NB4 (cell line): ENCODE measurements at regions not wholly inside any gene's neighbourhood (a gene's known extent, or its start where the extent isn't known, plus 50 kb on each side); places are given as distances from the start of the nearest gene placed in this dataset.

Experiments
- DNase-seq: peaks from one replicate; pipeline ENCODE4 v3.0.0; 2010; ENCODE audit warnings: low read depth
- H3K4me3 ChIP-seq: one replicate; pipeline ENCODE4 v1.5.1; 2011; ENCODE audit warnings: mild to moderate bottlenecking, low read depth, low read length, moderate library complexity
- CTCF ChIP-seq: IDR thresholded peaks from one replicate; pipeline ENCODE4 v1.5.1; 2012; ENCODE audit warnings: low read depth, low read length
- MYC ChIP-seq: IDR thresholded peaks from 2 replicates; pipeline ENCODE4 v1.6.1; 2011; ENCODE audit warnings: low read depth, low read length
- POLR2A ChIP-seq: IDR thresholded peaks from 2 replicates; pipeline ENCODE4 v1.6.1; 2011; ENCODE audit warnings: mild to moderate bottlenecking; ENCODE audit not compliant: insufficient read length; ENCODE audit errors: extremely low read depth
- TF ChIP-seq, protein P1 (sequence below): IDR thresholded peaks from 2 replicates; pipeline ENCODE4 v1.6.1; 2011; ENCODE audit warnings: low read depth, low read length

- H3K4me3 ChIP-seq = no peak overlapping the region
- DNase-seq = no peak
- TF ChIP-seq MYC (no peak), POLR2A (no peak), CTCF (no peak)
- TF ChIP-seq, protein P1, sequence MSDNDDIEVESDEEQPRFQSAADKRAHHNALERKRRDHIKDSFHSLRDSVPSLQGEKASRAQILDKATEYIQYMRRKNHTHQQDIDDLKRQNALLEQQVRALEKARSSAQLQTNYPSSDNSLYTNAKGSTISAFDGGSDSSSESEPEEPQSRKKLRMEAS = no peak
Observed at GRCh38 chr17:59503500-59503899, 61.9 kb upstream of the DHX40 start.

- DNase-seq = no peak
- TF ChIP-seq CTCF (no peak), POLR2A (no peak), MYC (no peak)
- TF ChIP-seq, protein P1 = no peak
- H3K4me3 ChIP-seq = no peak overlapping the region
Observed at GRCh38 chr17:59504821-59505220, 60.6 kb upstream of the DHX40 start.

GRCh38 chr17:59505610-59506276 lies 59.7 kb upstream of the DHX40 start:
- no peak overlapping the region for H3K4me3 ChIP-seq
- no peak for DNase-seq
- TF ChIP-seq MYC = no peak
- TF ChIP-seq CTCF = no peak
- TF ChIP-seq, protein P1 = no peak

- H3K4me3 ChIP-seq = no peak overlapping the region
- no peak for DNase-seq
- TF ChIP-seq POLR2A (no peak), MYC (no peak), CTCF (no peak)
- TF ChIP-seq, protein P1 = no peak
Observed at GRCh38 chr17:59506894-59507726, 58.3 kb upstream of the DHX40 start.

DNA sequence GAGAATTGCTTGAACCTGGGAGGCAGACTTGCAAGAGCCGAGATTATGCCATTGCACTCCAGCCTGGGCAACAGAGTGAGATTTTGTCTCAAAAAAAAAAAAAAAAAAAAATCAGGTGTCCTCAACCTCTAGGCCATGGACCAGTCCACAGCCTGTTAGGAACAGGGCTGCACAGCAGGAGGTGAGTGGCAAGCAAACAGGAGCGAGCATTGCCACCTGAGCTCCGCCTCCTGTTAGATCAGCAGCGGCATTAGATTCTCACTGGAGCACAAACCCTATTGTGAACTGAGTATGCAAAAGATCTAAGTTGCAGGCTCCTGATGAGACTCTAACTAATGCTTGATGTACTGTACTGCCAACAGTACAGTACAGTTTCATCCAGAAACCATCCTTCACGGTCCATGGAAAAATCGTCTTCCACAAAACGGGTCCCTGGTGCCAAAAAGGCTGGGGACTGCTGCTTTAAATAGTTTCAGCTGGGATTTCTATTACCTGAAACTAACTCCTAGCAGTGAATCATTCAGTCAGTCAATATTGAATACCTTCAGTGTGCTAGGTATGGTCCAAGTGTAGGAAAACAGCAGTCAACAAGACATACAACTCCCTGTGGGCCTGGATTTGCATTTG lies 56.3 kb upstream of the DHX40 start:
- TF ChIP-seq MYC (no peak), CTCF (no peak), POLR2A (no peak)
- TF ChIP-seq, protein P1 = no peak
- DNase-seq = no peak
- H3K4me3 ChIP-seq = no peak overlapping the region
